ENCODE measurements at regions not wholly inside any gene's neighbourhood (a gene's known extent, or its start where the extent isn't known, plus 50 kb on each side); places are given as distances from the start of the nearest gene placed in this dataset.

DNA sequence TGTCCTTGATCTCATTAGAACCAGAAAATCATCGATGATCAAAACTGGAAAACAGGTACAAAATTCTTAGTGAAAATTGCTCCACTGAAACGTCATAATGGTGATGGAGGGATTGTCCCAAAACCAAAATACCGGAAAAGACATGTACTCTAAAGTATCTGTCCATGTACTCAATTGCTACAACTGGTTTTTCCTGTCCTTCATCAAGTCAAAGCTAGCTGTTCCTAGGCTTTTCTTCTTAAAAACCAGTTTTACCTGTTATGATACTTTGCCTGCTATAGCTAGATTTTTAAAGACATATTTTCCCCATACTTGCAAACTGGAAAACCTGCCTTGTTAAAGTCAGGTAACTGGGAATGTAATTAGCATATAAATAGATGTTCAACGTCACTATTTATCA, 50.5 kb upstream of the LRRC1 start:
- no peak for DNase-seq

DNA sequence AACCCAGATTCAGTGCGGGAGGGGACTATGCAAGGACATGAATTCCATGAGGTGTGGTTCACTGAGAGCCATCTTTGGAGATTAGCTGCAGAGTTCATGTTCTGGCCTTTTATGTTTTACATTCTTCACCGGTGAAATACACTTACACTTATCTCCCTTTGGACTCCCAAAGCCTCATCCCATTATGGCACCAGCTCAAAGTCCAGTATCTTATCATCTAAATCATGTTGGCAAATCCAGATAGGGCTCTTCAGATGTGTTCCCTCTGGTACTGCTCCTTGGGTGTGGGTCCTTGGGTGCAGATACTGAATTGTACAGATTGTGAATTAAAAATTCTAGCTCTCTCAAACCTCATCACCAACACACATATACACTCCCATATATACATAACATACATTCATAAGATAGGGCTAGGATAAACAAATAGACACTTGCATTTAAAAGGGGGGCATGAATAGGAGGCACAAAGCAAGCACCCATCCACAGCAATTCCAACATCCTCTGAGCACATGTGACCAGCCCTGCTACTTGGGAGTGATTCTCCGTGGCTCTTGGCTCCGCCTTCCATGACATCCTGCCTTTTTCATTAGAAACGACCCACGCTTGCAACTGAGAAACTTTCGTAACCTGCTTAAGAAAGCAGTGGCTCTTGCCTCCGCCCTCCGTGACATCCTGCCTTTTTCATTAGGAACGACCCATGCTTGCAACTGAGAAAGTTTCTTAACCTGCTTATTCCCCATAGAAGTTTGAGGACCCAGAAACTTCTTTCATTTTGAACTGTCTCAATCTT, 53.6 kb upstream of the LRRC1 start:
- DNase-seq = no peak

DNA sequence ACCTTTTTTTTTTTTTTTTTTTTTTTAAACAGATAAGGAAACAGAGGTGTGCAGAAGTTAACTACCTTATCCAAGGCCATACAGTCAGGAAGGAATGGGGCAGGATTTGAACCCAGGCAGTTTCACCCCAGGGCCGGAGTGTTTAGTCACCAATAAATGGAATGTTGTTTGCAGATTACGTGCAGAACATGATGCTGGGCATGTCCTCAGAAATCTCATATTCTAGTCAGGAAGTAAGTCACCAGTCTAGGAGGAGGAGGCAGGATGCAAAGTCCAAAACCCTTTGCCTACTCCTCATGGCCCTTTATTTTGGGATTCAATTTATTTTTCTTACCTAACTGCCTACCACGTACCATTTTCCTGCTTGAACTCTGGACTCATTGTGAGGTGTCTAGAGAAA, 57.1 kb upstream of the LRRC1 start:
- no peak for DNase-seq

DNA sequence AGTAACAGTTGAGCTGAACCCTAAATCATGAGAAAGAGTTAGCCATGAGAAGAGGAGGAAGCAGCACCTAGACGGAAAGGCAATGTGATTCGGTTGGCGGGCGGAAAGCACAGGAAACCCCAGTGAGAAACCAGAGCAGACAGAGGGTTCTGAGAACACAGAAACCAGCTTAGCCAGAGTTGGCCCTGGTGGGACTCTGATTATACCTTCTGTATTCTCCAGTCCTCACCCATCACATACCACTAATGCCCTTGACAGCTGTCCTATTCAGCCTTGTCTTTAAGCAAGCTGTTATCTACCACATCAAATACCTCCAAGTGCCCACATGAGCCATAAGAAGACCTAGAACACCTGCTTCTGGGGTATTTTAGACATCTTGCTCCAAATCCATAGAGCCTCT, 58.9 kb upstream of the LRRC1 start:
- no peak for DNase-seq

DNA sequence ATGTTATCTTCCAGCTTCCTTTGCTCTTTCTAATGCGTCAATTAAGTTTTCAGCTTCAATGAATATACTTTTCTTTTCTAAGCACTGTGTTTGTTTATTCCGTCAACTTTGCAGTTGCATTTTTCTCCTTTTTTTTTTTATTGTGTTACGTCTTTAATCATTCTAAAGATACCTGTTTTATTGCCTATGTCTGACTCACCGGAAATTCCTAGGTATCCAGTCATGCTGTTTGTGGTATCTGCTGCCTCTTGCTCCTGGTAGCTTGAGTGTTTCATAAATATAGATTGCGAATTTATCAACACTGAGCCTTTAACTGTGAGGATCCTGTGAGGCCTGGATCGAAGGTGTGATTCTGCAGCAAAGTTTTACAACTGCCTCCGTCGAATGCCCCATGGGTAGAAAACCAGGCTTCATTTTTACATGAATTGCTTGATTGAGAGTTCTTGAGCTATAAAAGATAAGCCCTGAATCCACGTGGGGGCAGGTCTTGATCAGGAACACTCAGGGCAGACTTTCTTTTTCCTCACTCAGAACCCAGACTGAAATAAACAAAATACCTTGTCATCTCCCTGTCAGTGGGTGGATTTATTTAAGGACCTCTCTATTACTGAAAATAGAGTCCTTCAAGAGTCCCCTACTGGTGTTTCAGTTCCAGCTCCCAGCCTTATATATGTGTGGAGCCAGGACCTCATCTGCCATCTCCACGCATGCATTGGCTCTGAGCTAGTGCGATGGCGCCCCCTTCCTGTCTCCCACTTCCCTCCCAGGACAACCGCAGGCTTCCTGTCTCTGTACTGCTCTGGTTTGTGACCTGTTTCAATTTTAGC, 60.1 kb upstream of the LRRC1 start:
- peak; percentile 51 for DNase-seq

DNA sequence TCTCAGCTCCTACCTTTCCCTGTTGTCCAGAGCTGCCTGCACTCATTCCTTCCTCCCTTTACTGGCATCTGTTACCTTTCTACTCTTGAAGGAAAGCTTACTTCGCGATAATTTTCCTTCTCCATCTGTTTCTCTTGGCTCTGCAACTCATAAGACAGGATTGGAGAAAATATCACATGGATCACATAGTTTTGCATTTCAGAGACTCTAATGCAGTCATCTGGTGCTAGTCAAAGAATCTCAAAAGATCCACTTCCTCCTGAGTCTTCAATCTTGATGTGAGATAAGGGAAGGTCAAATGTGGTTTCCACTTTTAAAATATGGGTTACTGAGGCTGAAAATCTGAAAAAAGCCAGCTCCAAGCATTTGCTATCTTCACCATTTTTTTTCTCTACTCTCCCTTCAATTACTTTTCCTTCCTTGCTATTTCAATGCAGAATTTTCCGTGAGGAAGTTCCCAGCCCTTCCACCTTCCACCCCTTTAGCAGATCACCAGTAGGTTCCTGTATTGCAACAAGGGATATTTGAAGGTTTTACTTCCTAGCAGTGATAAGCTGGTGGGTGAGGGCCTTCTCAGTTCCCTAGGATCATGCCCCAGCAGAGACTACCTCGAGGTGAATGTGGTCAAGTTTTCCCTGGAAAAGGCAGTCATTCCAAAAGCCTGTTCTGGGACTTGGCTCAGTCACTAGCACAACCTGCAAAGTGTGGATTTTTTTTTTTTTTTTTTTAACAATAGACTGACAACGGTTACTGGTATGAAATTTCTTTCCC, 62.8 kb upstream of the LRRC1 start:
- no peak for DNase-seq

DNA sequence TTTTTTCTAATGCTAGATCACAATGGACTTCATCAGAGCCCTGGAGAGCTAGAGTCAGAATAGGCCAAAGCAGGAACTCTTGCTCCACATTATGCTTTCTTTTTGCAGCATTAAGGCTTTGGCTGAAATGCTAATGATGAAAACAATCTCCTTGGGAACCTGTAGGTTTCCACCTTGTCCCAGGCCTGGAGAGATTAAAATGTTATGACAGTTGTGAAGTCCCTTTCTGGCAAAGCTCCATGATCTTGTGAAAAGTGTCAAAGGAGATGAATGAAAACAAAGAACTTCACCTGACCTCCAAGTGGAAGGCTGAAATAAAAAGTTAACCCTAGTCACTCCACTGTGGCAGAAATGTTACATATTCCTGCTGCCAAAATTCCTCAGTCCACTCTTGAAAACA, 64.0 kb upstream of the LRRC1 start:
- DNase-seq = no peak

DNA sequence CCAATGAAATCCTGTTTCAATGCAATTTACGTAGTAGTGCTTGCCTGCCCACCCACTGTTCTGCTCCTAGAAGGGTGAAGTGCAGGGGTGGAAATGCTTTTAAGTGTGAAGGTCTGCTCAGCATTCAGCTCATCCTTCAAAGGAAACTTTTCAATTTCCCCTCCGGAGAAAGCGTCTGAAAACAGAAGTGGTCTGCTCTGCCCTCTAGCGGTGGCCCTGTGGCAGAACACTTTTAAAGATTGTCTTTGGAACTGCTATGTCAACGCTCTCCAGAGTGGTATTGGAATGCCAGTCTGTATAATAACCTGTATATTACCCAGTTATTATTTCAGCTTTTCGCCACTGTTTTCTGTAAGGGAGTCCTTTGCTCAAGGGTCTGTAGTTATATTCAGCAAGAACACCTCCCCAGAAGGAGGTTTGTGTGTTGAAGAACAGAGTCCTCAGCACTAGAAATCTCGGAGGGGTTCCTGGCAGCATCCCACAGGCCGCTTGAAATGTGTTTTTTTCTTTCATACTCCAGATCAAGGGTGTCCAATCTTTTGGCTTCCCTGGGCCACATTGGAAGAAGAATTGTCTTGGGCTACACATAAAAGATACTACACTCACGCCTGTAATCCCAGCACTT, 63.1 kb upstream of the KLHL31 start:
- peak; percentile 7 for DNase-seq

DNA sequence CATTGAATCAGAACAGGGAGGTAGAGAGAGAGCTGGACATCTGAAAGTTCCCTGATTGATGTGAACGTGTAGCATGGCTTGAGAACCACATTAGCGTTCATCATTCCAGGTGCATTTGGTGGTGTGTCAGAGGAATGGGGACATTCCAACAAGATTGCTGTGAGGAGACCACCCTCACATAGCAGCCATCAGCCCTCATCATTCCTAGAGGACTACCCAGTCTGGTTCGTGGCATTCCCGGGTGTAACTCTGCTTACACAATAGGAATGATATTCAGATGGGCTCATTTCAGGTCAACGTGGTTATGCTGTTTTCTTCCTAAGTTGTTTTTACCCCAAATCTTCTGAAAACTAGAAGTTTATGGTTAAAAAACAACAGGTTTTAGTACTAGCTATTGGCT, 62.2 kb upstream of the KLHL31 start:
- no peak for DNase-seq

DNA sequence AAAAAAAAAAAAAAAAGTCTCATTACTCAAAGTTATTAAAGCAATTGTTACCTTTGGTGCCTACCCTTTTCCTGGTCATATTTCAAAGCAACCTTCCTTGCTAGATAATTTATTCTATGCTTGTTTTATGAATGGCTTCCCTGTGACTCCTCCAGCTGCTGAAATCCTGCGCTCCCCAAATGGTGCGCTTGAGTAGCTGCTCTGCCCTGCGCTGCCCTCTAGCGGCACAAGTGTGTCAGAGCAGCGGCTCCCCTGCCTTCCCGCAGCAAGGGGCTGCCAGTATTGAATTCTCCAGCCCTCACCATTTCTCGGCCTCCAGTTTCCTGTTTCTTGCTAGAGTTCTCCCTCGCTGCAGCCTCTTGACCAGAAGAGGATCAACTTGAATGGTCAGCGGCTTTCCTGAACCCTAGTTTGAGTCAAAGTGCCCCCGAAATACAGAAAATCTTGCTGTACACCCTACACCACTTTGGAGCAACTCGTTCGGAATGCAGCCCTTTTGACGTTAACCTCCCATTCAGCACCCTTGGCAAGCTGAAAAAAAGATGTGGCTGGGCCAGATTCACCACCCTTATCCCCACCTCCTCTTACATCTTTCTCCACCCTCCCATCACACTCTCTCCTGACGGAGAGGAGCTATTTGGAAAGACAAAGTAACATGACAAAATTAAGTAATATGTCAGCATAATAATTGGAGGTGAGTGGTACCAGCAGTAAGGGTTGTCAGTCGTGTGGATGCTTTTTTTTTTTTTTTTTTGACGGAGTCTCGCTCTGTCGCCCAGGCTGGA, 60.4 kb upstream of the KLHL31 start:
- peak; percentile 61 for DNase-seq

DNA sequence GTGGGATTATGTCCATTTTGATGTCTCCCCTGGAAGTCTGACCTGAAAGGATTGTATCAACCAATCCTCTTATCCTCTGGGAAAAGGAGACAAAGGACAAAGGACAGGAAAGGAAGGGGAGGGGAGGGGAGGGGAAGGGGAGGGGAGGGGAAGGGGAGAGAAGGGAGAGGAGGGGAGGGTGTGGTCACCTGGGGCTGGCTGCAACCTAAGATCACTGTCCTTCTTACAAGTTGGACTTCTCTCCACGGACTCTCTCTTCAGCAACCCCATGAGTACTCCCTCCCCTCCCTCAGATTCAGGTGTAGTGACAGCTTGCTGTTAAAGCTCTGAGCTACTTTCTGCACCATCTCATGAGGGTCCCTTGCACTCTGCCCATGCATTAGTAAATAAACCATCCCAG, 58.9 kb upstream of the KLHL31 start:
- DNase-seq = no peak

DNA sequence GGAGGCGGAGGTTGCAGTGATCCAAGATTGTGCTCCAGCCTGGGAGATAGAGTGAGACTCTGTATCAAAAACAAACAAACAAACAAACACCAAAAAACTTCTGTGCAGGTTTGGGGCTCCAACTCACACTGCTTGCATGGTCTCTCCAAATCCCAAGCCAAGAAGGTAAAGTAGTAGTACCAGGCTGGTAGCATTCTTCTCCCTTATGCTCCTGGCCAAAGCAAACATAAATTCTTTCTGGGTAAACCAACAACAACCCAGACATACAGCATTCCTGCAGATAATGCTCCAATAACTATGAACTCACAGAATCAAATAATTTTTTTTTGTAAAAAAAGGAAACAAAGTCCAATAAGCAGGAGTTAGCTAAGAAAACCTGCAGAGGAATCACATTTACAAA, 57.8 kb upstream of the KLHL31 start:
- no peak for DNase-seq

DNA sequence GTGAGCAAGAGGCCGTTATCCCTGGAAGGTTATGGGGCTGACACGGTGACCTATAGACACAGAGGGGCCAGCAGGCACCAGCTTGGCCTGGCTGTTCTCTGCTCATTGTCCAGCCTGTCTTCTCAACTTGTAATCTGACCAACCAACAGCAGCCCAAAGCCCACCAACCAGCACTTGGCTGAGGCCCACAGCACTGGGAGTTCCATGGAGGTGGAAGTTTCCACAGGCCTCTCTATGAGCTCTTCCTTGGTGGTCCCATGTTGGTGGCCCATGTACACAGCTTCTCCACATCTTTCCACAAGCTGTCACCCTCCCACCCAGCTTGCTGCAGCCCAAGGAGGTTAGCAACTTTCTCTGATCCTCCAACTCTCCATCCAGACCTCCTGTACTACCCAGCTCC, 56.2 kb upstream of the KLHL31 start:
- DNase-seq = no peak

DNA sequence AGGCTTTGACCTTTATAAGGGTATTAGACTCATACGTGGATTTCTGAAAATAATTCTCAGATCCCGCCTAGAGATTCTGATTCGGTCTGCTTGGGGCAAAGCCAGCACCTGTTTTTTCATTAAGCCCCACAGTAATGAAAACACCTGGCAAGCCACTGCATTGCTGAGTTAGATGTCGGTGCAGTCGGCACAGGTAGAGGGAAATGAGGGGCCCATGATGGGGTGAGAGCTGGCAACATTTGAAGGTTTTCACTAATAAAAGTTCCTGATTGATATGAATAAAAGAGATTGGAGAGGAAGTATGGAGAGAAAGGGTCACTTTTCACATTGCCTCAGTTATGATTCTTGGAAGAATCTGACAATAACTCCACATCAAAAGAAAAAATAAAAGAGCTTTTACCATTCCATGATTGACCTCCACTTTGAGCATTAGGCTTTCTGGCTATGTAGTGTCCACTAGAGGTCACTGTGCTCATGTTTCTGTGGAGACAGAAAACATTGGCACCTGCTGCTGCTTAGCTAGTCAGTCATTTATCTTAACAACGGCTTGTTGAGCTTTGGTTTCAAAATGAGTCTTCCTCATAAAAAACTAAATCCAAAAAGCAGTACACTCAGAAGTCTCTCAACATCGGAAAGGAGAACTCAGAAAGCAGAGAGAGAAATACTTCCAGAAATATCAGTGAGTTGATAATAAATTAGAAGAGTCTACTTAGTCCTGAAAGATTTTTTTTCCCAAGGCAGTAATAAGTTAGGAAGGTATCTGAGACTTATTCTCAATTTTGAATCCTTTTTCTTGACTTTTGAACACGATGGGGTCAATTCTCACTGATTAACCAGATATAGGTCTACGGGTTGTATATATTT, 53.3 kb upstream of the KLHL31 start:
- peak; percentile 46 for DNase-seq

DNA sequence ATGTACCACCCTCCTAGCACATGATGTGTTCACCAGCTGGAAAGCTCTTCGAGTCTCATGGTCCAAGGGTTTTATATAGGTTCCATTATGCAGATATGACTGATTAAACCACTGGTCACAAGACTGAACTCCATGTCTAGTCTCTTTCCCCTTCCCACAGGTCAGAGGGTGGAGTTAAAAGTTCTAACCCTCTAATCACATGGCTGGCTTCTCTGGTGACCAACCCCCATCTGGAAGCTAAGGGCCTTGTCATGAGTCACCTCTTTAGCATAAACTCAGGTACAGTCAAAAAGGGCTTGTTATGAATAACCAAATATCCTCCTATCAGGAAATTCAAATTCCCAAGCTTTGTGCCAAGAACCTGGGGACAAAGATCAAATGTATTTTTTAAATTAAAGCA, 52.0 kb upstream of the KLHL31 start:
- DNase-seq = no peak

DNA sequence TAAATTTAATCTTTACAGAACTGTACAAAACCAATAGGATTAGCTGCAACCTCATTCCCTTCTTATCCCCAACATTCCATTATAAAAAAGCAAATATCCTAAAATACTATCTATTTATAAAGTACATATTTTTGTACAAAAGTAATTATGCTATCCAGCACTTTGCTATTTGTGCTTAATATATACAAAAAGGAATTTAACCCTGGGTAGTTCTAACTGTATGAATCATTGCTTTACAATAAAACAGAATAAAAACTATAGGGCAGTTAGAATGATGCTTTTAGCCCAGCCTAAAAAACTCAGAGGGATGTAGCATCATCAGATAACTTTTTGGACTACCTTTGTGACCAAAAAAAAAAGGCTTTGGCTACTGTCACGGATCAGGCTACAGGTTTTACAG, 49.9 kb upstream of the KLHL31 start:
- no peak for DNase-seq

Data from DMS153 (cell line).